ENCODE measurements at regions not wholly inside any gene's neighbourhood (a gene's known extent, or its start where the extent isn't known, plus 50 kb on each side); places are given as distances from the start of the nearest gene placed in this dataset.

GRCh38 chr2:16496426-16497388 is 168.9 kb downstream of the CYRIA start:
- DNase-seq = no peak

GRCh38 chr2:16495509-16496208 is 170.0 kb downstream of the CYRIA start:
- no peak for DNase-seq

GRCh38 chr2:16494836-16495508 is 170.7 kb downstream of the CYRIA start:
- DNase-seq = no peak

- DNase-seq = no peak
Measured at GRCh38 chr2:16493788-16494187, 171.8 kb downstream of the CYRIA start.

- no peak for DNase-seq
Measured at GRCh38 chr2:16487686-16488085, 177.9 kb downstream of the CYRIA start.

GRCh38 chr2:16485251-16485650 is 180.4 kb downstream of the CYRIA start:
- no peak for DNase-seq

GRCh38 chr2:16482460-16482859 is 183.2 kb downstream of the CYRIA start:
- DNase-seq = no peak

- no peak for DNase-seq
Measured at GRCh38 chr2:16481351-16481750, 184.3 kb downstream of the CYRIA start.

- DNase-seq = no peak
Measured at GRCh38 chr2:16479721-16480120, 185.9 kb downstream of the CYRIA start.

GRCh38 chr2:16478434-16479210 is 187.0 kb downstream of the CYRIA start:
- no peak for DNase-seq

GRCh38 chr2:16477648-16478047 is 188.0 kb downstream of the CYRIA start:
- DNase-seq = no peak

- DNase-seq = no peak
Measured at GRCh38 chr2:16476866-16477265, 188.8 kb downstream of the CYRIA start.

GRCh38 chr2:16475986-16476567 is 189.6 kb downstream of the CYRIA start:
- no peak for DNase-seq

GRCh38 chr2:16475586-16475985 is 190.0 kb downstream of the CYRIA start:
- no peak for DNase-seq

- no peak for DNase-seq
Measured at GRCh38 chr2:16473575-16473974, 192.1 kb downstream of the CYRIA start.

- DNase-seq = no peak
Measured at GRCh38 chr2:16470936-16471490, 194.6 kb downstream of the CYRIA start.

GRCh38 chr2:16466821-16467151 is 198.8 kb downstream of the CYRIA start:
- DNase-seq = no peak

GRCh38 chr2:16466133-16466820 is 199.4 kb downstream of the CYRIA start:
- no peak for DNase-seq

- no peak for DNase-seq
Measured at GRCh38 chr2:16464641-16465040, 201.0 kb downstream of the CYRIA start.

- DNase-seq = no peak
Measured at GRCh38 chr2:16462958-16463357, 202.7 kb downstream of the CYRIA start.

GRCh38 chr2:16461672-16462071 is 204.0 kb downstream of the CYRIA start:
- DNase-seq = no peak

- no peak for DNase-seq
Measured at GRCh38 chr2:16459606-16460005, 206.0 kb downstream of the CYRIA start.
